ENCODE measurements at regions not wholly inside any gene's neighbourhood (a gene's known extent, or its start where the extent isn't known, plus 50 kb on each side); places are given as distances from the start of the nearest gene placed in this dataset.

DNA sequence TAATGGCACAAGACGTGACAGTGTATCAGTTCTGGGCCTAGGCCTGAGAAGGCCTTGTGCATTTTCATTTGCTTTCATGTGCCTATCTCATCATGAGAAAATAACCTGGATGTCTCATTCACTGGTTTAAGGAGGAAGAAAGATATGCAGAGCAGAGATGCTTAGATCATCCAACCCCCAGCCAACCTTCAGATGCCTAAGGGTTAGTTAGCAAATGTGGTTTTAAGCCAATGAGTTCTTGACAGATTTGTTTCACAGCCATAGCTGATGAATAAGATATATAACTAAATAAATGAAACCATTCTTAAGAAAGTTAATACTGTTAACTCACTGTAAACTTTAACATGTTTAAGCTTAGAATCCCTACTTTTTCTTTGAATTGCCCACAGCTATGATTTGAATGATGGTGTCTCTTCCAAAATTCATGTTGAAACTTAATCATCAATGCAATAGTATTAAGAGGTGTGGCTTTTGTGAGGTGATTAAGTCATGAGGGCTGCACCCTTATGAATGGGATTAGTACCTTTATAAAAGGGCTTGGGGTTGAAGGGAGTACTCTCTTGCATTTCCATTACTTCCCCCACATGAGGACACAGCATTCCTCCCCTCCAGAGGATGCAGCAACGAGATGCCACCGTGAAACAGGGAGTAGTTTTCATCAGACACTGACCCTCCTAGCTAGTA lies 324.6 kb upstream of the TBC1D5 start:
- no peak for FAIRE-seq
- TF ChIP-seq, protein P1, sequence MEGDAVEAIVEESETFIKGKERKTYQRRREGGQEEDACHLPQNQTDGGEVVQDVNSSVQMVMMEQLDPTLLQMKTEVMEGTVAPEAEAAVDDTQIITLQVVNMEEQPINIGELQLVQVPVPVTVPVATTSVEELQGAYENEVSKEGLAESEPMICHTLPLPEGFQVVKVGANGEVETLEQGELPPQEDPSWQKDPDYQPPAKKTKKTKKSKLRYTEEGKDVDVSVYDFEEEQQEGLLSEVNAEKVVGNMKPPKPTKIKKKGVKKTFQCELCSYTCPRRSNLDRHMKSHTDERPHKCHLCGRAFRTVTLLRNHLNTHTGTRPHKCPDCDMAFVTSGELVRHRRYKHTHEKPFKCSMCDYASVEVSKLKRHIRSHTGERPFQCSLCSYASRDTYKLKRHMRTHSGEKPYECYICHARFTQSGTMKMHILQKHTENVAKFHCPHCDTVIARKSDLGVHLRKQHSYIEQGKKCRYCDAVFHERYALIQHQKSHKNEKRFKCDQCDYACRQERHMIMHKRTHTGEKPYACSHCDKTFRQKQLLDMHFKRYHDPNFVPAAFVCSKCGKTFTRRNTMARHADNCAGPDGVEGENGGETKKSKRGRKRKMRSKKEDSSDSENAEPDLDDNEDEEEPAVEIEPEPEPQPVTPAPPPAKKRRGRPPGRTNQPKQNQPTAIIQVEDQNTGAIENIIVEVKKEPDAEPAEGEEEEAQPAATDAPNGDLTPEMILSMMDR (IDR thresholded peaks at IDR 0.05; ENCODE audit: insufficient read depth, missing control alignments), result no peak
- DNase-seq (ENCODE audit: insufficient read length, low spot score), result no peak

DNA sequence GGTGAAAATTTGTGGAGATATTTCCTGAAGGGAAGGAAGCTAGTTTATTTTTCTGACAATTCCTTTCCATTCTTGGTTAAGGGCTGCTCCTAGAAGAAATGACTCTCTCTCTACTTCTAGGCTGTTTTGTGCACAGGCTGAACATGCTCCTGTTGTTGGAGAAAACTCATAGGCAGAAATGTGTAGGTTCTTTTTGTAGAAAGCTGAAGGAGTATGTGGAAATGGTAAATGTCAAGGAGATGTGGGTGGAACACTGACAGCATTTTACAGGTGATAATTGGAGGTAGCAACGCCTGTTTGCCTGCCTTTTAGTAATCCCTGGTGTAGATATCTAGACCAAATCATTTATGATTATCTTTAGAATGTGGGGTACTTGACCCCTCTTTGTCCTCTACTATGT lies 322.2 kb upstream of the TBC1D5 start:
- TF ChIP-seq, protein P1 (IDR thresholded peaks at IDR 0.05; ENCODE audit: insufficient read depth, missing control alignments), result no peak
- FAIRE-seq, result no peak

DNA sequence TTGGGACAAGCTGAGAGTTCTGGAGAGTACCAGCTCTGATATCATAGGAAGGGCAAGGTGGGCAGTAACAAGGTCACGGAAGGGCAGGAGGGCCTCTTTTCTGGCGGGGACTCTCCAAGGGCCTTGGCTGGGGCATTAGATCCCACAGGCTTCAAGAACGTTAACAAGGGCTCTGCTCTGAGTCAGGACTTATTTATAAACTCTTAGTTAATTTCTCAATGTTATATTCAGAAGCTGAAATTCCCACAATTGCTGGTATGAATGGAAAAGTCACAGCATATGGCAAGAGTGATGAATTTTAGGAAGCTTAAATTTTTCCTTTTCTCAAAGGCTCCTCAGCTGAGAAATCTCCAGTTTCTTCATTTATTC lies 320.2 kb upstream of the TBC1D5 start:
- TF ChIP-seq, protein P1 (IDR thresholded peaks at IDR 0.05; ENCODE audit: insufficient read depth, missing control alignments), result no peak
- DNase-seq (ENCODE audit: insufficient read length, low spot score) (no peak), FAIRE-seq (no peak)

More for the DNA sequence above, 322.2 kb upstream of the TBC1D5 start:
- no peak for DNase-seq (ENCODE audit: insufficient read length, low spot score)

DNA sequence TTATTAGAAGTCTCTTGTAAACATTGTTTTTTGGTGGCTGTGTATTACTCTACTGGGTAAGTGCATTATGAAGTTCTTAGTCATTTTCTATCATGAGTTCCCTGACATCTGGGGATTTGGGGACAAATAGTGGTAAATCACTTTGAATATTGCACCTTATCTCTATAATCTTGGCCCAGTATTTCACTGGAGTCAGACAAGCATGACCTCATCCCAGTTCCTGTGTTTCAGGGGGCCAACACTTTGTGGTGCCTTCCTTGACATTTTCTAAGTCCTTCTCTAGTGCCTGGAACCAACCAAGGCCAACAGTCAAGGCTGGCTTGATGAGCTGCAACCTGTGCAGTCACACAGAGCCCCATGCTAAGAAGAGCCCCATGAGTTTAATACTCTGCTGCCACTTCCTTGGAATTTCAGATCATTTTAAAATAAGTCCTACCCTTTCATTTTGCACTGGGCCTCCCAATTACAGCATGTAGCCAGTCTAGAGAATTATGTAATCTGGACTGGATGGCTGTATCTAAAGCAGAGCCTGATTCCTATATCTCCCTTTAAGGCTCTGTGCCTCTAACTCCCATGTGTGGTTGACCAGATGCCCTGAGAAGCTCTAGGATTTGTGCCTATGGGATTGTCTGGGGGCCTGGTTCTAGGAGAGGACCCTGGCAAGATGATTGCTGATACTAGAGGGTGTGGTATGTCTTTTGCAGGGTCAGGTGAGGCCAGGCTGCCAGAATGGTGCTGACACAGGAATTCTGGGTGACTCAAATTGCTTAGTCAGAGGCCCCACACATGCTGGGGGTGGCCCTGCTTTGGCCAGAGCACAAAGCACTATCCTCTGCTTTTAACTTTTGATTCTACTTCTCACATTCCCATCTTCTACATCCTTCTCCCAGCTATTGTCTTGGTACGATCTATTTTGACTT lies 319.6 kb upstream of the TBC1D5 start:
- TF ChIP-seq, protein P1 (IDR thresholded peaks at IDR 0.05; ENCODE audit: insufficient read depth, missing control alignments), result no peak
- FAIRE-seq, result no peak
- DNase-seq (ENCODE audit: insufficient read length, low spot score), result no peak

DNA sequence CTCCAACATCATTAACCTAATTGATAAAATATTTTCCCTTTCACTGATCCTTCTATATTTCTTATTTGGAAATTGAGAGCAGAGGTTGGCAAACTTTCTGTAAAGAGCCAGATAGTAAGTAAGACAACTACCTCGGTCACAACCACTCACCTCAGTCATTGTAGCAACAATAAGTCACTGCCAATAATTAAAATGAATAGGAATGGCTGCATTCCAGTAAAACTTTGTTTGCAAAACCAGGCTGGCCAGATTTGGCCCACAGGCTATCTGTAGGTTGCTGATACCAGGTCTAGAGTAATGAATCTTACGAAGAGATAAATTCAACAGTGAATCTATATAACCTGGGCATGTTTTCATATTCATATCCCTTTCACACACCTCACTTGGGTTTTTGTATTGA lies 316.2 kb upstream of the TBC1D5 start:
- TF ChIP-seq, protein P1 (IDR thresholded peaks at IDR 0.05; ENCODE audit: insufficient read depth, missing control alignments), result no peak

DNA sequence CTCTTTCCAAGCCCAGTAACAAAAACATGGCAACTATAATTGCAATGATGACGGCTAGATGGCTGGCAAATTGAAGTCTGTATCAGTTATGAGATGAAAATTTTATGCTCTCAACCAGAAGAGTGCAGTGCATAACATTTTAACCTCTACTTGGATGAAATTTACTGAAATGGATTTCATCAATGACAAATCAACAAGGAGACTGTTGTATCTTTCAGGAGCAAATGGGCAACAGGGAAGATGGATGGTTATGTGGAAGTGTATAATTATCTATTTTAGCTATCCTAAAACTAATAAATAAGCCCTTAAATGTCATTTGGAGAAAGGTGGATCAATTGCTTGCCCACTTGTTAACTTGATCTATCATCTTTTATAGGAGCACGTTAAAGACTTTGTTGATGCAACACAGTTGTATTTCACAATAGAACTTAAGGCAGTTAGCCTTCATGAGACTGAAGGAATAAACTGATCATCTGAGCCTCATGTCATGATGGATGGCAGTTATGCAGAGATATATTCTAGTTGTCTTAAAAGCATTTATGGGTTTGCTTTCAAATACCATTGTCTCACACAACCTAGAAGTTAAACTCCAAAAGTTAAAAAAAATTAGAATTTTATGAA lies 315.1 kb upstream of the TBC1D5 start:
- DNase-seq (ENCODE audit: insufficient read length, low spot score) (no peak), FAIRE-seq (no peak)
- TF ChIP-seq, protein P1 (IDR thresholded peaks at IDR 0.05; ENCODE audit: insufficient read depth, missing control alignments), result no peak

More for the DNA sequence above, 316.2 kb upstream of the TBC1D5 start:
- DNase-seq (ENCODE audit: insufficient read length, low spot score) (no peak), FAIRE-seq (no peak)

Data from D721Med (cell line).